ENCODE measurements at regions not wholly inside any gene's neighbourhood (a gene's known extent, or its start where the extent isn't known, plus 50 kb on each side); places are given as distances from the start of the nearest gene placed in this dataset.
"Not testable (repeated sequence)": the region's sequence is repeated elsewhere in the genome, so short reads cannot be mapped to it uniquely, and the experiment has no call there.

DNA sequence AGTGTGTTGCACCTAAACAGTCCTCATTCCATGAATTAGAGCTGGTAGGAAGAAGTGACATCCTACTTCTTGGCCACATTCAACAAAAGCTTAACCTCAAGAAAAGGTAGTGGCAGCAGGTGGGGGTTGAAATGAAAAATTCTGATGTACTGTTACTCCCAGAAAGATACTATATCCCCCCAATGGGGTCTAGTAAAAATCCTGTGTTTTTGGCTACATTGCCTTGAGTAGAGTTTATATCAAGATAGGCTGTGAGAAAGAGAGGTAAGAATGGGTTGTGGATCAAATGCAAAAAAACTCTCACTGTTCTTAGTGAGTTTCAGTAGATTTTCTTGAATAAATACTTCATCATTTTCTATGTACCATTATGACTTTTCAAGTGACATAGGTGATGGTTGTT is 407.3 kb downstream of the KCNJ18 start:
- TF ChIP-seq EZH2 (IDR thresholded peaks at IDR 0.05); POLR2AphosphoS5 (IDR thresholded peaks at IDR 0.05; ENCODE audit: borderline replicate concordance, low read depth, low read length); FOXP2 (optimal IDR thresholded peaks at IDR 0.05; ENCODE audit: control extremely low read depth, extremely low read length, insufficient read depth): not testable (repeated sequence)
